ENCODE measurements at regions not wholly inside any gene's neighbourhood (a gene's known extent, or its start where the extent isn't known, plus 50 kb on each side); places are given as distances from the start of the nearest gene placed in this dataset.
"Not testable (repeated sequence)": the region's sequence is repeated elsewhere in the genome, so short reads cannot be mapped to it uniquely, and the experiment has no call there.

GRCh38 chr5:104890767-104891166, 1328.2 kb upstream of the NUDT12 start:
- no peaks in the 10 kb centered on the region for H3K4me1 ChIP-seq (ENCODE audit: insufficient read depth, low read length, poor library complexity, severe bottlenecking)
- H3K27ac ChIP-seq (ENCODE audit: low read depth, low read length, poor library complexity, severe bottlenecking): no peak overlapping the region
- H3K9me3 ChIP-seq (ENCODE audit: low read length): no peaks in the 10 kb centered on the region
- DNase-seq (ENCODE audit: low spot score): no peak
- no peaks in the 10 kb centered on the region for H3K79me2 ChIP-seq (ENCODE audit: insufficient read depth, low read depth, low read length)
- intact Hi-C loops (cut with micrococcal nuclease; ENCODE audit: unreplicated experiment): no loop called here
- no peaks in the 10 kb centered on the region for H3K9me2 ChIP-seq (ENCODE audit: insufficient read depth, low read length)
- no peak for TF ChIP-seq CTCF (conservative IDR thresholded peaks at IDR 0.05; ENCODE audit: low read length)
- no peak overlapping the region for H2AFZ ChIP-seq (ENCODE audit: low read length)
- no peak overlapping the region for H3K4me2 ChIP-seq (ENCODE audit: low read length)
- ChIA-PET CTCF (ENCODE audit: unreplicated experiment) (no interaction called here), POLR2A (no interaction called here)
- no peaks in the 10 kb centered on the region for H4K20me1 ChIP-seq (ENCODE audit: insufficient read depth, low read length)
- no peak overlapping the region for H3K4me3 ChIP-seq (ENCODE audit: low read depth, low read length, poor library complexity, severe bottlenecking)
- BruUV-seq (replicated peaks): no TSS peak
- no peaks in the 10 kb centered on the region for H3K36me3 ChIP-seq (ENCODE audit: insufficient read depth, low read length)

- DNase-seq (ENCODE audit: low spot score): no peak
- TF ChIP-seq EZH2phosphoT487 (IDR thresholded peaks at IDR 0.05; ENCODE audit: borderline replicate concordance, low read depth, low read length) (no peak), CTCF (conservative IDR thresholded peaks at IDR 0.05; ENCODE audit: low read length) (no peak)
Measured at GRCh38 chr5:104859437-104859836, 1296.8 kb upstream of the NUDT12 start.

GRCh38 chr5:104852099-104852498, 1289.5 kb upstream of the NUDT12 start:
- BruUV-seq (replicated peaks); H3K9me3 ChIP-seq (ENCODE audit: low read length); POLR2A ChIA-PET; H3K9me2 ChIP-seq (ENCODE audit: insufficient read depth, low read length); H3K4me1 ChIP-seq (ENCODE audit: insufficient read depth, low read length, poor library complexity, severe bottlenecking); intact Hi-C loops (cut with micrococcal nuclease; ENCODE audit: unreplicated experiment); H3K79me2 ChIP-seq (ENCODE audit: insufficient read depth, low read depth, low read length); H4K20me1 ChIP-seq (ENCODE audit: insufficient read depth, low read length); H3K4me3 ChIP-seq (ENCODE audit: low read depth, low read length, poor library complexity, severe bottlenecking); H3K4me2 ChIP-seq (ENCODE audit: low read length); CTCF ChIA-PET (ENCODE audit: unreplicated experiment); H3K27ac ChIP-seq (ENCODE audit: low read depth, low read length, poor library complexity, severe bottlenecking); DNase-seq (ENCODE audit: low spot score); H2AFZ ChIP-seq (ENCODE audit: low read length); H3K36me3 ChIP-seq (ENCODE audit: insufficient read depth, low read length): not testable (repeated sequence)

More at GRCh38 chr5:104859437-104859836, 1296.8 kb upstream of the NUDT12 start:
- no peak overlapping the region for H2AFZ ChIP-seq (ENCODE audit: low read length)
- H3K9me2 ChIP-seq (ENCODE audit: insufficient read depth, low read length): no peaks in the 10 kb centered on the region
- CTCF ChIA-PET (ENCODE audit: unreplicated experiment): no interaction called here
- H3K4me3 ChIP-seq (ENCODE audit: low read depth, low read length, poor library complexity, severe bottlenecking): no peak overlapping the region
- intact Hi-C loops (cut with micrococcal nuclease; ENCODE audit: unreplicated experiment): no loop called here
- H3K79me2 ChIP-seq (ENCODE audit: insufficient read depth, low read depth, low read length): no peaks in the 10 kb centered on the region
- no TSS peak for BruUV-seq (replicated peaks)
- H3K27ac ChIP-seq (ENCODE audit: low read depth, low read length, poor library complexity, severe bottlenecking): no peak overlapping the region
- no peak overlapping the region for H3K4me2 ChIP-seq (ENCODE audit: low read length)
- H4K20me1 ChIP-seq (ENCODE audit: insufficient read depth, low read length): no peaks in the 10 kb centered on the region
- no peaks in the 10 kb centered on the region for H3K36me3 ChIP-seq (ENCODE audit: insufficient read depth, low read length)
- H3K9me3 ChIP-seq (ENCODE audit: low read length): no peaks in the 10 kb centered on the region
- no peaks in the 10 kb centered on the region for H3K4me1 ChIP-seq (ENCODE audit: insufficient read depth, low read length, poor library complexity, severe bottlenecking)
- POLR2A ChIA-PET: interaction anchor here (1.0 kb wide), 1 partner anchor 37 kb away, joined by 3 read pairs; no protein-coding TSS in a partner anchor
